ENCODE measurements at regions not wholly inside any gene's neighbourhood (a gene's known extent, or its start where the extent isn't known, plus 50 kb on each side); places are given as distances from the start of the nearest gene placed in this dataset.
A peak's percentile ranks its signal among the peaks of the same experiment; 100 is the strongest.

DNA sequence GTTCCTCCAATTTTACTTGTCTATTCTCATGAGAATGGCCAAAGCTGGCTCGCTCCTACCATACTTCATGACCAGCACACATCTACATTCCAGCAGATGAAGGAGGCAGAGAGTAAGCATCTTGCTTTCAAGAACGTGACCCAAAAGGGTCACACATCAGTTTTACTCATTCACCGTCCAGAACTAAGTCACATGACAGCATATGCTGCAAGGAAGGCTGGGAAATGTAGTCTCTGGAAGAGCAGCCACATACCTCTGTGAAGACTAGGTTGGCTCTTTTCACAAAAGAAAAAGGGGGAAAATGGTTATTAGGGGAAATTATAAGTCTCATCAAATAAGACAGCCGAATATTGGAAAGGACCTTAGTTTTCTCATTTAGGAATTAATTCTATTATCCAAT is 835.3 kb downstream of the EPHA4 start:
- Histone ChIP-seq H2BK120ac (ENCODE audit: low read depth, low read length, poor library complexity, severe bottlenecking) (no peak overlapping the region), H3K4ac (ENCODE audit: low read depth, low read length) (no peak overlapping the region), H3K23me2 (ENCODE audit: insufficient read length, low read depth, low read length, poor library complexity, severe bottlenecking) (no peaks in the 10 kb centered on the region), H3K14ac (ENCODE audit: insufficient read depth, low read length) (no peak overlapping the region), H3K9ac (ENCODE audit: extremely low read depth, insufficient read length, low read length) (no peak overlapping the region), H2BK5ac (ENCODE audit: insufficient read length, low read length) (no peak overlapping the region), H2AFZ (ENCODE audit: low read length) (peak overlapping the region; percentile 96), H3K4me2 (ENCODE audit: insufficient read depth, insufficient read length, low read length) (no peak overlapping the region), H4K8ac (replicated peaks; ENCODE audit: insufficient read length, low read depth, low read length) (no peak overlapping the region), H3K56ac (ENCODE audit: insufficient read length, low read depth, low read length) (no peak overlapping the region), H3K23ac (ENCODE audit: insufficient read length, low read depth, low read length) (no peak overlapping the region), H2AK5ac (ENCODE audit: insufficient read length, low read length) (no peak overlapping the region), H3K4me1 (ENCODE audit: insufficient read depth, low read length) (no peaks in the 10 kb centered on the region), H4K20me1 (ENCODE audit: control insufficient read depth, insufficient read depth, insufficient read length) (no peaks in the 10 kb centered on the region), H3K27me3 (ENCODE audit: insufficient read depth, low read length) (no peaks in the 10 kb centered on the region), H3K18ac (ENCODE audit: insufficient read length, low read depth, low read length) (no peak overlapping the region), H3K79me1 (ENCODE audit: insufficient read depth, low read depth, low read length, poor library complexity, severe bottlenecking) (no peaks in the 10 kb centered on the region), H2BK15ac (ENCODE audit: low read depth, low read length) (no peak overlapping the region), H4K91ac (ENCODE audit: insufficient read length, low read depth, low read length) (no peak overlapping the region), H3T11ph (ENCODE audit: low read length) (no peak overlapping the region), H3K79me2 (ENCODE audit: insufficient read depth, low read length) (no peaks in the 10 kb centered on the region), H4K5ac (ENCODE audit: insufficient read length, low read depth, low read length) (no peak overlapping the region), H3K27ac (ENCODE audit: insufficient read length, low read depth, low read length) (no peak overlapping the region), H2BK12ac (ENCODE audit: insufficient read length, low read depth, low read length) (no peak overlapping the region), H2BK20ac (ENCODE audit: low read depth, low read length, poor library complexity, severe bottlenecking) (no peak overlapping the region), H3K9me3 (ENCODE audit: control insufficient read depth, low read depth, low read length) (no peaks in the 10 kb centered on the region)
- H3K4me3 Mint-ChIP-seq, result no peak overlapping the region
- H3K4me1 Mint-ChIP-seq, result 0 out of 4 replicates have a peak, but pooled peaks cover 3% of the 10 kb centered on the region in 2 experiments
- peak; percentile 28 for DNase-seq
- WGBS (ENCODE audit: extremely low coverage, insufficient read length, low lambda C conversion rate), result no CpG with 5 or more reads among the region's 4 CpGs
- H3K9me3 Mint-ChIP-seq, result peaks cover 3 to 10% of the 10 kb centered on the region in 2 experiments; a peak in 4 of 5 replicates
- no peaks in the 10 kb centered on the region for H3K27me3 Mint-ChIP-seq (ENCODE audit: low read depth)
- TF ChIP-seq, protein P1, sequence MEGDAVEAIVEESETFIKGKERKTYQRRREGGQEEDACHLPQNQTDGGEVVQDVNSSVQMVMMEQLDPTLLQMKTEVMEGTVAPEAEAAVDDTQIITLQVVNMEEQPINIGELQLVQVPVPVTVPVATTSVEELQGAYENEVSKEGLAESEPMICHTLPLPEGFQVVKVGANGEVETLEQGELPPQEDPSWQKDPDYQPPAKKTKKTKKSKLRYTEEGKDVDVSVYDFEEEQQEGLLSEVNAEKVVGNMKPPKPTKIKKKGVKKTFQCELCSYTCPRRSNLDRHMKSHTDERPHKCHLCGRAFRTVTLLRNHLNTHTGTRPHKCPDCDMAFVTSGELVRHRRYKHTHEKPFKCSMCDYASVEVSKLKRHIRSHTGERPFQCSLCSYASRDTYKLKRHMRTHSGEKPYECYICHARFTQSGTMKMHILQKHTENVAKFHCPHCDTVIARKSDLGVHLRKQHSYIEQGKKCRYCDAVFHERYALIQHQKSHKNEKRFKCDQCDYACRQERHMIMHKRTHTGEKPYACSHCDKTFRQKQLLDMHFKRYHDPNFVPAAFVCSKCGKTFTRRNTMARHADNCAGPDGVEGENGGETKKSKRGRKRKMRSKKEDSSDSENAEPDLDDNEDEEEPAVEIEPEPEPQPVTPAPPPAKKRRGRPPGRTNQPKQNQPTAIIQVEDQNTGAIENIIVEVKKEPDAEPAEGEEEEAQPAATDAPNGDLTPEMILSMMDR (conservative IDR thresholded peaks at IDR 0.05), result no peak
- no peak overlapping the region for H3K27ac Mint-ChIP-seq
- H3K36me3 Mint-ChIP-seq (ENCODE audit: insufficient read depth in 1 of 3, low read depth in 3 of 3), result peaks cover 0 to 7% (median 5%) of the 10 kb centered on the region in 3 experiments; a peak in 5 of 7 replicates
